Fibroblast of mammary gland (primary cell): ENCODE measurements at regions not wholly inside any gene's neighbourhood (a gene's known extent, or its start where the extent isn't known, plus 50 kb on each side); places are given as distances from the start of the nearest gene placed in this dataset.

Source experiments
- DNase-seq: peaks from one replicate; pipeline ENCODE4 v3.0.0-alpha.2; 2010; ENCODE audit warnings: low read depth
- H3K4me3 ChIP-seq: 2 replicates; pipeline ENCODE4 v1.5.1; 2011; ENCODE audit warnings: low read depth, mild to moderate bottlenecking, low read length, moderate library complexity; ENCODE audit not compliant: control insufficient read depth
- CTCF ChIP-seq: conservative IDR thresholded peaks from 2 replicates; pipeline ENCODE4 v1.5.1; 2011; ENCODE audit warnings: low read depth, low read length, inconsistent platforms; ENCODE audit not compliant: control insufficient read depth, insufficient read depth

- TF ChIP-seq CTCF, result no peak
- H3K4me3 ChIP-seq, result no peak overlapping the region
- peak; percentile 2 for DNase-seq
These were observed 336.0 kb upstream of the SOX5 start for GRCh38 chr12:24285448-24285847.

GRCh38 chr12:24281341-24281740, 331.9 kb upstream of the SOX5 start:
- no peak for DNase-seq
- H3K4me3 ChIP-seq, result no peak overlapping the region
- no peak for TF ChIP-seq CTCF

DNA sequence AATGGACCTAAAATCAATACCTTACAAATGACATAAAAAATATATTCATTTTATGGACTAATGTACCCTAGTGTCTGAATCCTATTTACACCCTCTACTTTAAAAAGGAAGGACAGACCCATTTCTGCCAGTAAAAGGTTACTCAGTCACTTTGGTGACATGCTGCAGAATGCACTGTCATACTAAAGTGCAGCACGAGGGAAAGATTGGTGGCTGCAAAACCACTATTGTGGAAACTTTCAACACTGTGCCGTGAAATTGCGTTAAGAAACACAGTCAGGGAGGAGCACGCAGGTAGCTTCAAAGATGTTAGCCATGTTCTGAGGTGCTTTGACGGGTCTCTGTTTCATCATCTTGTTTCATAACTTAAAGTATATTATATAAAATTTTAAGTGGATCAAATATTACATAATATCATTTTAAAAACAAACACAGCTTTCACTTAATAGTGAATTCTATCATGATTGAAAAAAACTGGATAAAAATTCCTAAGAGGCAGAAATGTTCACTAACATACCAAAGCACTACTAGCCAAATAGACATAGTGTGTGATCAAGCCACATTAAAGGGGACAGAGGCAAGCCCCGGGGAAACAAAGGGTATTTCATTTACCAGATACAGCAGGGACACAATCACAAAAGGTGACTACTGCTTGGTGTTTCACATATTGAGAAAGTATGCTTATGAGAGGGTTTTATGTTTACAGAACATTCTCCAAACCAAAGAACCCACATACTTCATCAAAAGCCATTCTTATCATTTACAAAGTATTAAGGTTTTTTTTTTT, 330.8 kb upstream of the SOX5 start:
- no peak for DNase-seq
- no peak for TF ChIP-seq CTCF
- H3K4me3 ChIP-seq, result no peak overlapping the region

- H3K4me3 ChIP-seq, result no peak overlapping the region
- no peak for DNase-seq
- no peak for TF ChIP-seq CTCF
These were observed 329.4 kb upstream of the SOX5 start for GRCh38 chr12:24278832-24279231.

GRCh38 chr12:24270965-24271364, 321.5 kb upstream of the SOX5 start:
- no peak for DNase-seq
- no peak overlapping the region for H3K4me3 ChIP-seq
- TF ChIP-seq CTCF, result no peak

DNA sequence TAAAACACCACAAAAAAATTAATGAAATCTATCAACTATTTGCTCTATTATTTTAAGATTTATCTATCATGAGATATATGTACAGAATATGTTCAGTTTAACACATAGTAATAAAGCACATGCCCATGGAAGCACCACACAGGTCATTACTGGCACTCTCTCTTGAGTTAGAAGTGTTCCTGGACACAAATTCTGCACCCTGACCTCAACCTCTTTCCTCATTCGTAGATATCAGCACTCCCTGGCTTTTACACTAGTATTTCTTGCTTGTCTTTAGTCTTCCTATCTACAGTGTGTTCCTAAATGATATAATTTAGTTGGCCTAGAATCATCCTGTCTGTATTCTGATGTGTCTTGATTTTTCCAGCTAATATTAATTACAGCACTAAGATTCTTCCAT, 321.0 kb upstream of the SOX5 start:
- no peak for TF ChIP-seq CTCF
- no peak overlapping the region for H3K4me3 ChIP-seq
- DNase-seq, result no peak
